Activated CD8-positive, alpha-beta T cell treated with anti-CD3 and anti-CD28 coated beads for 36 hours (primary cell): ENCODE measurements at regions not wholly inside any gene's neighbourhood (a gene's known extent, or its start where the extent isn't known, plus 50 kb on each side); places are given as distances from the start of the nearest gene placed in this dataset.

Experiments
- ATAC-seq: fragments of 200-7000 bp; cut with Tn5 transposase; one replicate; pipeline ENCODE4 v1.10.0; 2021; ENCODE audit warnings: mild to moderate bottlenecking, moderate library complexity
- CTCF ChIA-PET: fragments of 350-600 bp; sonication (Branson Sonifier 250); formaldehyde crosslinking; loops from one replicate; lab custom pipeline; 2021; ENCODE audit warnings: antibody characterized with exemption; lab: Charles Lee
- POLR2A ChIA-PET: fragments of 350-600 bp; sonication (Branson Sonifier 250); formaldehyde crosslinking; loops from one replicate; lab custom pipeline; 2021; ENCODE audit warnings: antibody characterized with exemption; lab: Charles Lee
- DNase-seq: peaks from one replicate; pipeline ENCODE4 v3.0.0-alpha.2; 2020
- H3K27ac Mint-ChIP-seq: one replicate; pipeline ENCODE4 v1.8.0; 2021; ENCODE audit warnings: mild to moderate bottlenecking, mixed read lengths
- H3K27me3 Mint-ChIP-seq: one replicate; pipeline ENCODE4 v1.8.0; 2021; ENCODE audit warnings: mixed read lengths
- H3K36me3 Mint-ChIP-seq: one replicate; pipeline ENCODE4 v1.8.0; 2021; ENCODE audit warnings: low read depth, mixed read lengths
- H3K4me1 Mint-ChIP-seq: one replicate; pipeline ENCODE4 v1.8.0; 2021; ENCODE audit warnings: low read depth, mixed read lengths
- H3K4me3 Mint-ChIP-seq: one replicate; pipeline ENCODE4 v1.8.0; 2021; ENCODE audit warnings: mild to moderate bottlenecking, moderate library complexity, mixed read lengths
- H3K9me3 Mint-ChIP-seq: one replicate; pipeline ENCODE4 v1.8.0; 2021; ENCODE audit warnings: mixed read lengths
- CTCF ChIP-seq: fragments of 200-600 bp; IDR thresholded peaks from one replicate; pipeline ENCODE4 v1.8.0; 2022; ENCODE audit warnings: antibody characterized with exemption, mild to moderate bottlenecking
- intact Hi-C: fragments of 100-400 bp; cut with micrococcal nuclease; formaldehyde crosslinking; loops from one replicate; pipeline ENCODE4 v1.10.0; 2022

GRCh38 chr1:207243442-207244408 is 77.8 kb upstream of the CD55 start:
- CTCF ChIA-PET, result interaction anchor here (1.2 kb wide), 1 partner anchor 162 kb away, joined by 3 read pairs; no protein-coding TSS in a partner anchor
- Mint-ChIP-seq H3K4me3 (no peak overlapping the region), H3K4me1 (peaks cover 8% of the 10 kb centered on the region), H3K27ac (no peak overlapping the region), H3K36me3 (no peaks in the 10 kb centered on the region), H3K9me3 (no peaks in the 10 kb centered on the region), H3K27me3 (no peaks in the 10 kb centered on the region)
- TF ChIP-seq CTCF, result no peak
- ATAC-seq (no peak), DNase-seq (no peak)
- intact Hi-C loops, result no loop called here
- POLR2A ChIA-PET, result no interaction called here

GRCh38 chr1:207244409-207244801 is 77.1 kb upstream of the CD55 start:
- Mint-ChIP-seq H3K27me3 (no peaks in the 10 kb centered on the region), H3K27ac (no peak overlapping the region), H3K9me3 (no peaks in the 10 kb centered on the region), H3K4me3 (no peak overlapping the region), H3K4me1 (peaks cover 8% of the 10 kb centered on the region), H3K36me3 (no peaks in the 10 kb centered on the region)
- TF ChIP-seq CTCF, result no peak
- intact Hi-C loops, result no loop called here
- ChIA-PET POLR2A (no interaction called here), CTCF (interaction anchor here (1.2 kb wide), 1 partner anchor 161 kb away, joined by 3 read pairs; no protein-coding TSS in a partner anchor)
- DNase-seq (no peak), ATAC-seq (no peak)

GRCh38 chr1:207245124-207245523 is 76.4 kb upstream of the CD55 start:
- Mint-ChIP-seq H3K4me3 (no peak overlapping the region), H3K27ac (no peak overlapping the region), H3K36me3 (no peaks in the 10 kb centered on the region), H3K27me3 (no peaks in the 10 kb centered on the region), H3K4me1 (peaks cover 8% of the 10 kb centered on the region), H3K9me3 (no peaks in the 10 kb centered on the region)
- ChIA-PET CTCF (interaction anchor here (1.2 kb wide), 1 partner anchor 160 kb away, joined by 3 read pairs; no protein-coding TSS in a partner anchor), POLR2A (interaction anchor here (0.6 kb wide), 1 partner anchor 91 kb away, joined by 3 read pairs; no protein-coding TSS in a partner anchor)
- ATAC-seq, result no peak
- no peak for TF ChIP-seq CTCF
- DNase-seq, result no peak
- intact Hi-C loops, result no loop called here

- POLR2A ChIA-PET, result interaction anchor here (0.7 kb wide), 1 partner anchor 31 kb away, joined by 3 read pairs; no protein-coding TSS in a partner anchor
- H3K36me3 Mint-ChIP-seq, result no peaks in the 10 kb centered on the region
- no peak for ATAC-seq
Observed at GRCh38 chr1:207248544-207249198, 72.8 kb upstream of the CD55 start.

More at GRCh38 chr1:207248544-207249198, 72.8 kb upstream of the CD55 start:
- no peak for TF ChIP-seq CTCF
- Mint-ChIP-seq H3K27ac (no peak overlapping the region), H3K4me3 (no peak overlapping the region), H3K9me3 (no peaks in the 10 kb centered on the region), H3K27me3 (no peaks in the 10 kb centered on the region), H3K4me1 (peaks cover 8% of the 10 kb centered on the region)
- DNase-seq, result no peak
- intact Hi-C loops, result no loop called here
- CTCF ChIA-PET, result no interaction called here
